ENCODE measurements at regions not wholly inside any gene's neighbourhood (a gene's known extent, or its start where the extent isn't known, plus 50 kb on each side); places are given as distances from the start of the nearest gene placed in this dataset.

DNA sequence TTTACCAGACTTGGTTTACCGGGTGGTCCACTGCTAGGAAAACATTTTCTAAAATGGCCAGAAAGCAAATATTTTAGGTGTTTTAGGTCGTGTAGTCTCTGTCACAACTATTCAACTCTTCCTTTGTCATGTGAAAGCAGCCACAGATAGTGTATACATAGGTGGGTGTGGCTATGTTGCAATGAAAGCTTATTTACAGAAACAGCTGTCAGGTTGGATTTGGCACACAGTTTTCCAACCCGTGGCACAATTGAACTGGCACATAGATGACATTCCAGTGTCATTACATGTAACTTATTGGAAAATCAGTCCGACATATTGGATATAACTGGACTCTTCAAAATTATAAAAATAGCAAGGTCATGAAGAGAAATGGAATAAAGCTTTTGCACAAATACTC, 68.9 kb upstream of the KCNQ5 start:
- TF ChIP-seq, protein P1, sequence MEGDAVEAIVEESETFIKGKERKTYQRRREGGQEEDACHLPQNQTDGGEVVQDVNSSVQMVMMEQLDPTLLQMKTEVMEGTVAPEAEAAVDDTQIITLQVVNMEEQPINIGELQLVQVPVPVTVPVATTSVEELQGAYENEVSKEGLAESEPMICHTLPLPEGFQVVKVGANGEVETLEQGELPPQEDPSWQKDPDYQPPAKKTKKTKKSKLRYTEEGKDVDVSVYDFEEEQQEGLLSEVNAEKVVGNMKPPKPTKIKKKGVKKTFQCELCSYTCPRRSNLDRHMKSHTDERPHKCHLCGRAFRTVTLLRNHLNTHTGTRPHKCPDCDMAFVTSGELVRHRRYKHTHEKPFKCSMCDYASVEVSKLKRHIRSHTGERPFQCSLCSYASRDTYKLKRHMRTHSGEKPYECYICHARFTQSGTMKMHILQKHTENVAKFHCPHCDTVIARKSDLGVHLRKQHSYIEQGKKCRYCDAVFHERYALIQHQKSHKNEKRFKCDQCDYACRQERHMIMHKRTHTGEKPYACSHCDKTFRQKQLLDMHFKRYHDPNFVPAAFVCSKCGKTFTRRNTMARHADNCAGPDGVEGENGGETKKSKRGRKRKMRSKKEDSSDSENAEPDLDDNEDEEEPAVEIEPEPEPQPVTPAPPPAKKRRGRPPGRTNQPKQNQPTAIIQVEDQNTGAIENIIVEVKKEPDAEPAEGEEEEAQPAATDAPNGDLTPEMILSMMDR (IDR thresholded peaks at IDR 0.05) = no peak
- no peak for TF ChIP-seq POLR2A (IDR thresholded peaks at IDR 0.05)

Measured in body of pancreas (tissue), 4 donors.